Tibial nerve (tissue), 3 donors: ENCODE measurements at regions not wholly inside any gene's neighbourhood (a gene's known extent, or its start where the extent isn't known, plus 50 kb on each side); places are given as distances from the start of the nearest gene placed in this dataset.

Experiments used
- CTCF ChIP-seq, 5 experiments: fragments of 200-600 bp in 3 of 5; fragments of 450-650 bp in 2 of 5; sonication (generic) in 3 of 5; IDR thresholded peaks; one replicate each; pipeline ENCODE4 v1.5.1; 2016 to 2019; ENCODE audit warnings: antibody characterized with exemption in 5 of 5, mild to moderate bottlenecking in 3 of 5, moderate library complexity in 2 of 5
- POLR2A ChIP-seq, 2 donors: fragments of 450-650 bp; IDR thresholded peaks; one replicate each; pipeline ENCODE4 v1.6.1; 2017; ENCODE audit warnings: antibody characterized with exemption in 2 of 2, mild to moderate bottlenecking in 2 of 2, moderate library complexity in 2 of 2

- TF ChIP-seq CTCF (IDR thresholded peaks at IDR 0.05) (no peak), POLR2A (IDR thresholded peaks at IDR 0.05) (no peak)
Observed at GRCh38 chr16:35735403-35736251, 2276.2 kb downstream of the TP53TG3F start.
